ENCODE measurements at regions not wholly inside any gene's neighbourhood (a gene's known extent, or its start where the extent isn't known, plus 50 kb on each side); places are given as distances from the start of the nearest gene placed in this dataset.

DNA sequence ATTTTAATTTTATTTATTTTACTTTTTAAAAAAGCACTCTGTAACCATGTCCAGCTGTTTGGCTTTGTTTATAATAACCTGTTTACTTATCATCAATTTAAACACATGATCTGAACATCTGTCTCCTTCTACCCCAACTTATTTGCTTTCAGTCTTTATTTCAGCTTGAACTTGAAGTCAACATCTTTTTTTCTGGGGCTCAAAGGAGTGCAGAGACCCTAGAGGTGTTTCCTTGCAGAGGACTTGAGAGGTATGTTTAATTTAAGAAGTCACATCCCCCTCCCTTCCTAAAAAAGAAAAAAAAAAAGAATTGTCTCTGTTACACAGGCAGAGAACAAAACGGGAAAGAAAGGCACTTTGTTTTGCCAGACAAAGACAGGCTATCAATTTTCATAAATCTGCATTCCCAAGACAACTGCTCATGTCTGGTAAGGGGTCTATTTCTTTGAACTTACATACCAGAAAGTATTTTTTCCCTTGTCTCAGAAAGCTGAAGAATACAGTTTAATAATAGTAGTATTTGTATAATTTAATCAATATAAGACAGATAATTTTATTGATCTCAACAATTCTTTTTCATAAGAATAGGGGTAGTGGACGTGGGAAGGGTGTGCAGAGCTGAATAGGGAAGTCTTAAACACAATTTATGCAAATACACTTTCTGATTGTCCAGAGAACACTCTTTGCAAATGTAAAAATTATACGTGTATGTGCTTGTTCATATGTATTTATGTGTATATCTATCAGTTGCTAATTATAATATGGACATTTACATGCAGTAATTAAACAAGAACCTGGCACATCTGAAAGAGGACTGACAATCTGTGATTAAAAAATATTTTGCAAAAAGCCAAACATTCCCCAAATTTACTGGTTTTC, 109.7 kb upstream of the PDZRN3 start:
- WGBS, 5 donors: 41 to 55% (median 46%) methylated on average over 3 of the region's 3 CpGs
- Histone ChIP-seq H3K27me3 (no peaks in the 10 kb centered on the region), H3K27ac (no peak overlapping the region), H3K36me3 (no peaks in the 10 kb centered on the region), H3K4me3 (no peak overlapping the region), H3K4me1 (no peaks in the 10 kb centered on the region), H3K9me3 (no peaks in the 10 kb centered on the region)
- intact Hi-C loops (cut with DNase I; ENCODE audit: low total_unique reads): no loop called here
- no peak for DNase-seq
- TF ChIP-seq, protein P1, sequence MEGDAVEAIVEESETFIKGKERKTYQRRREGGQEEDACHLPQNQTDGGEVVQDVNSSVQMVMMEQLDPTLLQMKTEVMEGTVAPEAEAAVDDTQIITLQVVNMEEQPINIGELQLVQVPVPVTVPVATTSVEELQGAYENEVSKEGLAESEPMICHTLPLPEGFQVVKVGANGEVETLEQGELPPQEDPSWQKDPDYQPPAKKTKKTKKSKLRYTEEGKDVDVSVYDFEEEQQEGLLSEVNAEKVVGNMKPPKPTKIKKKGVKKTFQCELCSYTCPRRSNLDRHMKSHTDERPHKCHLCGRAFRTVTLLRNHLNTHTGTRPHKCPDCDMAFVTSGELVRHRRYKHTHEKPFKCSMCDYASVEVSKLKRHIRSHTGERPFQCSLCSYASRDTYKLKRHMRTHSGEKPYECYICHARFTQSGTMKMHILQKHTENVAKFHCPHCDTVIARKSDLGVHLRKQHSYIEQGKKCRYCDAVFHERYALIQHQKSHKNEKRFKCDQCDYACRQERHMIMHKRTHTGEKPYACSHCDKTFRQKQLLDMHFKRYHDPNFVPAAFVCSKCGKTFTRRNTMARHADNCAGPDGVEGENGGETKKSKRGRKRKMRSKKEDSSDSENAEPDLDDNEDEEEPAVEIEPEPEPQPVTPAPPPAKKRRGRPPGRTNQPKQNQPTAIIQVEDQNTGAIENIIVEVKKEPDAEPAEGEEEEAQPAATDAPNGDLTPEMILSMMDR (IDR thresholded peaks at IDR 0.05): no peak
- TF ChIP-seq EP300 (IDR thresholded peaks at IDR 0.05) (no peak), POLR2AphosphoS5 (IDR thresholded peaks at IDR 0.05) (no peak), POLR2A (IDR thresholded peaks at IDR 0.05) (no peak)

DNA sequence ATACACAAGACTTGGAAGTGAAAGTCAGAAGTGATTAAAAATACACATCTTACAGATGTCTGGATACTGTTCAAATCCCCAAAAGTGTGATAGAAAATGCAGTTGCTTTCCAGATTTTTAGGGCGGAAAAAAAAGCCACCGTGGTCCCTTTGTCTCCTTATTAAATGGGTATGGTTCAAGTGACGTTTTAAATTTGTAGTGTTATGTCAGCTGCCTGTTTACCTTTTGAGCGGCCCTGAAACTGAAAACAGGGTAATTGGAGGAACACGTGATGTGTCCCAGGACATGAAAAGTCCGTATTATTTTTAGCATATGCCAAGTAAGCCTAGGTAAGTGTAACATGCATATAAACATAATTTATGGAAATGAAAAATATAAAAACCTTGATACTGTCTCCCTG, 109.0 kb upstream of the PDZRN3 start:
- Histone ChIP-seq H3K36me3 (no peaks in the 10 kb centered on the region), H3K27me3 (no peaks in the 10 kb centered on the region), H3K9me3 (no peaks in the 10 kb centered on the region), H3K4me3 (no peak overlapping the region), H3K4me1 (no peaks in the 10 kb centered on the region), H3K27ac (no peak overlapping the region)
- WGBS, 5 donors: 61 to 70% (median 64%) methylated on average over 6 of the region's 6 CpGs
- TF ChIP-seq EP300 (IDR thresholded peaks at IDR 0.05): no peak
- no peak for TF ChIP-seq POLR2AphosphoS5 (IDR thresholded peaks at IDR 0.05)
- no peak for TF ChIP-seq POLR2A (IDR thresholded peaks at IDR 0.05)
- TF ChIP-seq, protein P1 (IDR thresholded peaks at IDR 0.05): no peak
- DNase-seq: no peak
- intact Hi-C loops (cut with DNase I; ENCODE audit: low total_unique reads): no loop called here

DNA sequence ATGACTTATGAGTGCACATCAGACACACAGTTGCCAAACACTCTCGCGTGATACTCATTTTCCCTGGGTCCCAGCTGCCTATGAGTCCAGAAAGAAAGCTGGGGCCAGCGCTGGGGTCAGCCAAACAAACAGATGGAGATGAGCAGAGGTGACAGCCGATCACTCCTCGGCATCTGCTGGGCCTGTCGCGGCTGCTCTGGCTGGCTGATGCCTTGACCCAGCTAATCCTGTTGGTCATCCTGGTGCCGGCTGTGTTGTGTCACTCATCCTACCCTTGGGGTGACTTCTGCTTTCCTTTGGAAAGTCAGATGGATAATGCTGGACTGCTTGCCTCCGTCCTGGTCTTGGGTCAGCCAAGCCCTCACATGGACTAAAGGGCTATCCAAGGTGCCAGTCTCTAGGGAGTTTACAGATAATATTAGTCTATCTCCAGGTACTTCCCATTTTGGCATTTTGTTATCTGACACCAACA, 105.3 kb upstream of the PDZRN3 start:
- no peaks in the 10 kb centered on the region for H3K36me3 ChIP-seq
- H3K4me1 ChIP-seq: peaks cover 0 to 17% (median 5%) of the 10 kb centered on the region in 4 donors
- H3K27me3 ChIP-seq: no peaks in the 10 kb centered on the region
- WGBS, 5 donors: 49 to 64% (median 55%) methylated on average over 9 of the region's 9 CpGs
- TF ChIP-seq EP300 (IDR thresholded peaks at IDR 0.05): no peak
- TF ChIP-seq, protein P1 (IDR thresholded peaks at IDR 0.05): no peak
- TF ChIP-seq POLR2A (IDR thresholded peaks at IDR 0.05): no peak
- TF ChIP-seq POLR2AphosphoS5 (IDR thresholded peaks at IDR 0.05): peak in 1 of 3 donors; percentile 43
- H3K9me3 ChIP-seq: no peaks in the 10 kb centered on the region
- intact Hi-C loops (cut with DNase I; ENCODE audit: low total_unique reads): no loop called here
- H3K4me3 ChIP-seq: no peak overlapping the region
- DNase-seq: peak; percentile 33 to 35
- H3K27ac ChIP-seq: peak overlapping the region in 2 of 5 donors; percentile 2 to 37

DNA sequence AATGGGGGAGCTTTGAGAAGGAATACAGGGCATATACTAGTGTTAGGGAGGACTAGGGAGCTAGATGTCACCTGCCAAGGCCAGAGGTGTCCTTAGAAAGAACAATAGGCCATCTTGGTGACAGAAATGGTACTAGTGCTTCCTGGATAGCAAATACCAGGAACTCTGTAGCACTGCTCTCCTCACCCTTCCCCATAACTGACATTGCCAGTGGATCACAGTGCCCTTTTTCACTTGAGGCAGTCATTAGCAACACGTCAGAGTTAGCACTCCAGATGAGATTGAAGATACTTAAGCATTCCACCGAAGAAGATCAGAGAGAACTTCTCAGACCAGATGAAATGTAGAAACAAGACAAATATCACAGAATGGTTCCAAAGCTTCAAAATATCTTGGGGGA, 103.1 kb upstream of the PDZRN3 start:
- Histone ChIP-seq H3K4me3 (no peak overlapping the region), H3K36me3 (no peaks in the 10 kb centered on the region), H3K27me3 (no peaks in the 10 kb centered on the region), H3K27ac (peak overlapping the region in 4 of 5 donors; percentile 50 to 69 (median 52)), H3K4me1 (peaks cover 0 to 17% (median 5%) of the 10 kb centered on the region in 4 donors), H3K9me3 (no peaks in the 10 kb centered on the region)
- intact Hi-C loops (cut with DNase I; ENCODE audit: low total_unique reads): no loop called here
- no peak for DNase-seq
- 62 to 82% (median 70%) methylated on average over 2 of the region's 2 CpGs for WGBS, 5 donors
- TF ChIP-seq POLR2AphosphoS5 (IDR thresholded peaks at IDR 0.05): no peak

Measured in stomach (tissue), 8 donors.